ENCODE measurements at regions not wholly inside any gene's neighbourhood (a gene's known extent, or its start where the extent isn't known, plus 50 kb on each side); places are given as distances from the start of the nearest gene placed in this dataset.

- no peak for ATAC-seq
- no peak for DNase-seq
- no peak overlapping the region for H3K27ac ChIP-seq
- intact Hi-C loops (cut with DNase I): no loop called here
- 38% methylated on average over 1 of the region's 1 CpG for WGBS (ENCODE audit: insufficient coverage, low coverage, low lambda C conversion rate, missing lambda C conversion rate)
- H3K36me3 ChIP-seq: no peaks in the 10 kb centered on the region
- no peaks in the 10 kb centered on the region for H3K4me1 ChIP-seq
- H3K9me3 ChIP-seq: no peaks in the 10 kb centered on the region
- H3K27me3 ChIP-seq: no peaks in the 10 kb centered on the region
- TF ChIP-seq CTCF (IDR thresholded peaks at IDR 0.05): no peak
- no peak for TF ChIP-seq POLR2A (IDR thresholded peaks at IDR 0.05)
- no peak overlapping the region for H3K4me3 ChIP-seq
Measured at GRCh38 chr13:106814463-106814862, 246.5 kb upstream of the ARGLU1 start.

- ATAC-seq (no peak), DNase-seq (no peak)
- Histone ChIP-seq H3K27me3 (no peaks in the 10 kb centered on the region), H3K27ac (no peak overlapping the region), H3K9me3 (no peaks in the 10 kb centered on the region), H3K4me3 (no peak overlapping the region), H3K36me3 (no peaks in the 10 kb centered on the region), H3K4me1 (no peaks in the 10 kb centered on the region)
- 56% methylated on average over 3 of the region's 3 CpGs for WGBS (ENCODE audit: insufficient coverage, low coverage, low lambda C conversion rate, missing lambda C conversion rate)
- intact Hi-C loops (cut with DNase I): no loop called here
- TF ChIP-seq POLR2A (IDR thresholded peaks at IDR 0.05): no peak
- no peak for TF ChIP-seq CTCF (IDR thresholded peaks at IDR 0.05)
Measured at GRCh38 chr13:106810069-106810468, 242.1 kb upstream of the ARGLU1 start.

- Histone ChIP-seq H3K27me3 (no peaks in the 10 kb centered on the region), H3K4me1 (no peaks in the 10 kb centered on the region), H3K36me3 (no peaks in the 10 kb centered on the region), H3K9me3 (no peaks in the 10 kb centered on the region), H3K4me3 (no peak overlapping the region), H3K27ac (no peak overlapping the region)
- intact Hi-C loops (cut with DNase I): no loop called here
- no peak for TF ChIP-seq POLR2A (IDR thresholded peaks at IDR 0.05)
- no peak for TF ChIP-seq CTCF (IDR thresholded peaks at IDR 0.05)
- ATAC-seq: no peak
- no peak for DNase-seq
- 49% methylated on average over 3 of the region's 3 CpGs for WGBS (ENCODE audit: insufficient coverage, low coverage, low lambda C conversion rate, missing lambda C conversion rate)
Measured at GRCh38 chr13:106804991-106805390, 237.1 kb upstream of the ARGLU1 start.

- H3K9me3 ChIP-seq: no peaks in the 10 kb centered on the region
- ATAC-seq (no peak), DNase-seq (no peak)
- TF ChIP-seq POLR2A (IDR thresholded peaks at IDR 0.05): no peak
- no peak for TF ChIP-seq CTCF (IDR thresholded peaks at IDR 0.05)
- H3K4me1 ChIP-seq: no peaks in the 10 kb centered on the region
- no peaks in the 10 kb centered on the region for H3K36me3 ChIP-seq
- no peak overlapping the region for H3K4me3 ChIP-seq
- intact Hi-C loops (cut with DNase I): no loop called here
- no peaks in the 10 kb centered on the region for H3K27me3 ChIP-seq
- no peak overlapping the region for H3K27ac ChIP-seq
- WGBS (ENCODE audit: insufficient coverage, low coverage, low lambda C conversion rate, missing lambda C conversion rate): 49% methylated on average over 4 of the region's 6 CpGs
Measured at GRCh38 chr13:106802917-106803316, 235.0 kb upstream of the ARGLU1 start.

- TF ChIP-seq POLR2A (IDR thresholded peaks at IDR 0.05): no peak
- TF ChIP-seq CTCF (IDR thresholded peaks at IDR 0.05): no peak
- Histone ChIP-seq H3K27ac (no peak overlapping the region), H3K27me3 (no peaks in the 10 kb centered on the region), H3K9me3 (no peaks in the 10 kb centered on the region), H3K4me3 (no peak overlapping the region), H3K4me1 (no peaks in the 10 kb centered on the region), H3K36me3 (no peaks in the 10 kb centered on the region)
- WGBS (ENCODE audit: insufficient coverage, low coverage, low lambda C conversion rate, missing lambda C conversion rate): 42% methylated on average over 10 of the region's 10 CpGs
- DNase-seq: no peak
- intact Hi-C loops (cut with DNase I): no loop called here
- ATAC-seq: no peak
Measured at GRCh38 chr13:106799781-106800335, 231.9 kb upstream of the ARGLU1 start.
